Epithelial cell of proximal tubule (primary cell): ENCODE measurements at regions not wholly inside any gene's neighbourhood (a gene's known extent, or its start where the extent isn't known, plus 50 kb on each side); places are given as distances from the start of the nearest gene placed in this dataset.

ENCODE experiments used
- DNase-seq: peaks from one replicate; pipeline ENCODE4 v3.0.0-alpha.2; 2011; ENCODE audit warnings: low read depth
- H3K4me3 ChIP-seq: 2 replicates; pipeline ENCODE4 v1.5.1; 2011; ENCODE audit warnings: low read depth, mild to moderate bottlenecking, low read length
- CTCF ChIP-seq: conservative IDR thresholded peaks from 2 replicates; pipeline ENCODE4 v1.5.1; 2012; ENCODE audit warnings: low read depth, mild to moderate bottlenecking, low read length

DNA sequence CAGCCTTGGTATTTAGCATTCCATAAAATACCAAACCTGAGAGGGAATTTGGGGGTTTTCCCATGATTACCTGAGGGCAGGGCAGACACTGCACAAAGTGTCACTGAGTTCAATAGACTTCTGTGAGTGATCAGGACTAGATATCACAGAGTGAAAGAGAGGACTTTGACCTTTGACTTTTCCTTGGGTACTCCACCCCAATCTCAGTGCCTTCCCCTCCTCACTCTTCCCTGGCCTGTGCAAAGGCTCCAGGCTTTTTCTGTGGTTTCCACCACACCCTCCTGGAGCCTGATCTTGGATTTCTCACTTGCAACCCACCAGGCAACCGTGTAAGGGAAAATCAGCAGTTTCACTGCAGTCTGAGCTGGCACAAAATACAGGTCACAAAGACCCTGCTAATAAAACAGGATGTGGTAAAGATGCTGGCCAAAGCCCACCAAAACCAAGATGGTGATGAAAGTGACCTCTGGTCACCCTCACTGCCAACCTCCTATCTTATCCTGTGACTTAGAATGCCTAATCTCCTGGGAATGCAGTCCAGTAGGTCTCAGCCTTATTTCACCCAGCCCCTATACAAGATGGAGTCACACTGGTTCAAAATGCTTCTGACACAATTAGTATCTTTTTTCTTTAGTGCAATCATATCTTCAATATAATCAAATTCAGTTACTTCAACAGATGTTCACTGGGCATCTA, 64.0 kb downstream of the BOD1L2 start:
- no peak overlapping the region for H3K4me3 ChIP-seq
- DNase-seq: no peak
- TF ChIP-seq CTCF: no peak

GRCh38 chr18:57211412-57211750, 64.5 kb downstream of the BOD1L2 start:
- no peak overlapping the region for H3K4me3 ChIP-seq
- TF ChIP-seq CTCF: no peak
- DNase-seq: no peak

DNA sequence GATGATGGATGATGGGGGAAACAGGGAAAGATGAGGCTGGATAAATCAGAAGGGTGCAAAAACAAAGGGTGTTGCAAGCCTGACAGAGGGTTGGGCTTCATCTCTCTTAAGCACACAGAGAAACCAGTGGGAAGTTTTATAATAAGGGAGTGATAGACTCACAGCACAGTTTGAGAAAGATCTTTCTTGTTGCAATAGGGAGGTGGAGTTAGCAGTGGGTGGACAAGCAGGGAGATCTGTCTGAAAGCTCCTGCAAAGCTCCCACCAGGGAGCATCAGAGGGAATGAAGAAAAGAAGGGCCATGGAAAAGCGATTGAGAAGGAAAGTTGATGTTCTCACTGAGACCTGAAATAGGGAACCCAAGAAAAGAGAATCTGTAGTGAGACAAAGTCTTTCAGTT, 64.9 kb downstream of the BOD1L2 start:
- TF ChIP-seq CTCF: no peak
- H3K4me3 ChIP-seq: no peak overlapping the region
- no peak for DNase-seq

- TF ChIP-seq CTCF: no peak
- no peak overlapping the region for H3K4me3 ChIP-seq
- DNase-seq: no peak
Measured at GRCh38 chr18:57212678-57213077, 65.8 kb downstream of the BOD1L2 start.

DNA sequence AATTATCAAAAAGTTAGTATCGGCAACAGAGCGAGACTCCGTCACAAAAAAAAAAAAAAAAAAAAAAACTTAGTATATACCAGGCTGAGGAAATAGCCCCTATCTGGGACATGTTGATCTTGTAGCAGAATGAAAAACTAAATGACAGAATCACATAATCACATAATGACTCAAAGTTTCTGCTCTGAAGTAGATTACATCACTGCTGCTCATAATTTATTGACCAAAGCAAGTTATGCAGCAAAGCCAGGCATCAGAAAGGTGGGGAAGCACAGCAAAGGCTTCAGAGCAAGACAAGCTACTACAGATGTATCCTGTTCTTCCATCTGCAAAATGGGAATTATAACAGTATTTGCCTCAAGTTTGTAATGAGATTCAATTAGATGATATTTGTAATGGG, 68.1 kb downstream of the BOD1L2 start:
- no peak for TF ChIP-seq CTCF
- H3K4me3 ChIP-seq: no peak overlapping the region
- DNase-seq: peak; percentile 36

DNA sequence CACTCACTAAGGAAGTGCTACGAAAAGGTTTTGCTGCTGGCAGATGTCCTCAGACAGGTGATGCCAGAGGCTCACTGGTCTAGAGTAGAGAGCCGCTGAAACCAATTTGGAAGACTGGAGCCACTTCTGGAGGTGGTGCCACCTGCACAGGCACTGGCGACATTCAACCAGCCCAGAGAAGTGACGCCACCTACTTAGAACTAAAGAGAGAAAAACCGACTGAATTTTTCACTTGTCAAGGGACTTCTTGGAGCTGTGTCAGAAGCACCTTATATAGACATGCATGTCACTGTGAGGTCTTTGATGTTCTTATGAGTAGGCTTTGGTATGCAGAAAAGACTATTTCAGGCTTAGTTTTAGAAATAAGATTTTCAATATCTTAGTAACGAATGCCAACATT, 71.4 kb downstream of the BOD1L2 start:
- no peak overlapping the region for H3K4me3 ChIP-seq
- TF ChIP-seq CTCF: no peak
- no peak for DNase-seq

DNA sequence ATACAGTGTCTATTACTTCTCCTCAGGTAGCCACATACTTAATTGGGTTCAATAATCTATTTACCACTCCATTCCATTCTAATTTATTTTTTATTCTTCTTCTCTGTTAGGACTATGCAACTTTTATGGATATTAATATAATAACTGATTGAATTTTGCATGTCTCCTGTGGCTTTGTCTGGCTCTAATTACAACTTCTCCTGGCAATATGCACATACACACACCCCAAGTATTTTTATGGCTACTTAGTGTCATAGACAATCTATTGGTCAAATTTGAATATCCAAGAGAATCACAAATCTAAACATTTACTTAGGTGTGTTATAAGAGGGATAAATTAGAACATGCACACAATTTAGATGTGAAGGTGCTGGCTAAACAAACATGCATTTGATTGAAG, 73.1 kb downstream of the BOD1L2 start:
- TF ChIP-seq CTCF: no peak
- no peak for DNase-seq
- H3K4me3 ChIP-seq: no peak overlapping the region
